ENCODE measurements at regions not wholly inside any gene's neighbourhood (a gene's known extent, or its start where the extent isn't known, plus 50 kb on each side); places are given as distances from the start of the nearest gene placed in this dataset.

DNA sequence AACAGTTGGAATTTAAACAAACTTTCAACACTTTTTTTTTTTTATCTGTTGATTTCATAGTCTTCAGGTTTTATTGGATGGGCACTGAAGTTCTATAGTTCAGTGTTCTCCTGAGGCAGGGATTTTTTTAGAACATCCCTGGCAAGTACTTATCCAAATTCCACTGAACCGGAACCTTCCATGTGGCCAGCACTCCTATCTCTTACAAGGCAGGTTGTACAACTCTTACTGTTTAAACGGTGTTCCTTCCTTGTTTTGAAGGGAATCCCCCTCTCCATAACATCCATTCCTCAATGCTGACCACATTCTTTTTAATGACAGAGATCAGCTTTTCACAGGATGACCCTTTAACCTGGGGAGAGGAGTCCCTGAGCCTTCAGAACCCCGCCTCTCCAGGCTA is 238.9 kb upstream of the CTBP2 start:
- Mint-ChIP-seq H3K27me3 (ENCODE audit: unreplicated experiment) (no peaks in the 10 kb centered on the region), H3K4me1 (ENCODE audit: low read depth, unreplicated experiment) (no peaks in the 10 kb centered on the region), H3K4me3 (ENCODE audit: unreplicated experiment) (no peak overlapping the region), H3K36me3 (ENCODE audit: unreplicated experiment) (no peaks in the 10 kb centered on the region), H3K9me3 (ENCODE audit: unreplicated experiment) (no peaks in the 10 kb centered on the region), H3K27ac (ENCODE audit: unreplicated experiment) (no peak overlapping the region)
- TF ChIP-seq, protein P1, sequence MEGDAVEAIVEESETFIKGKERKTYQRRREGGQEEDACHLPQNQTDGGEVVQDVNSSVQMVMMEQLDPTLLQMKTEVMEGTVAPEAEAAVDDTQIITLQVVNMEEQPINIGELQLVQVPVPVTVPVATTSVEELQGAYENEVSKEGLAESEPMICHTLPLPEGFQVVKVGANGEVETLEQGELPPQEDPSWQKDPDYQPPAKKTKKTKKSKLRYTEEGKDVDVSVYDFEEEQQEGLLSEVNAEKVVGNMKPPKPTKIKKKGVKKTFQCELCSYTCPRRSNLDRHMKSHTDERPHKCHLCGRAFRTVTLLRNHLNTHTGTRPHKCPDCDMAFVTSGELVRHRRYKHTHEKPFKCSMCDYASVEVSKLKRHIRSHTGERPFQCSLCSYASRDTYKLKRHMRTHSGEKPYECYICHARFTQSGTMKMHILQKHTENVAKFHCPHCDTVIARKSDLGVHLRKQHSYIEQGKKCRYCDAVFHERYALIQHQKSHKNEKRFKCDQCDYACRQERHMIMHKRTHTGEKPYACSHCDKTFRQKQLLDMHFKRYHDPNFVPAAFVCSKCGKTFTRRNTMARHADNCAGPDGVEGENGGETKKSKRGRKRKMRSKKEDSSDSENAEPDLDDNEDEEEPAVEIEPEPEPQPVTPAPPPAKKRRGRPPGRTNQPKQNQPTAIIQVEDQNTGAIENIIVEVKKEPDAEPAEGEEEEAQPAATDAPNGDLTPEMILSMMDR (IDR thresholded peaks at IDR 0.05; ENCODE audit: partially characterized antibody, unreplicated experiment) = no peak
- DNase-seq = no peak

DNA sequence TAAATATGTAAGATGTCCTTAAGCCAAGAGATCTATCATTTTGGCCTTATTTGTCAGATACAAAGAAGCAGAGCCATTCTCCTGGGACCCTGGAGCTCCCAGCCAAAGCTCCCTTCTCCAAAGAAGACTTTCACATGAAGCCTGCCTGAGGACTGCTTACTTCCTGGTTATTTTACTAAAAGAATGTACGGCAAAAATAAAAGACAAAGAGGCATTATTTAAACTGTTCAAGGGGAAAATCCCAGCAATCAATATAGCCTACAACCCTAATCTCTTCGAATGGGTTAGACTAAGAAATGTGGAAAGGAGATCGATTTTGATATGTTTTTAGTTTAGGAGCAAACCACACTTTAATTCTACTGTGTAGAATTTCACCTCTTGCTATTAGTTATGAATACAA is 237.9 kb upstream of the CTBP2 start:
- Mint-ChIP-seq H3K9me3 (ENCODE audit: unreplicated experiment) (no peaks in the 10 kb centered on the region), H3K27me3 (ENCODE audit: unreplicated experiment) (no peaks in the 10 kb centered on the region), H3K4me3 (ENCODE audit: unreplicated experiment) (no peak overlapping the region), H3K4me1 (ENCODE audit: low read depth, unreplicated experiment) (no peaks in the 10 kb centered on the region), H3K36me3 (ENCODE audit: unreplicated experiment) (no peaks in the 10 kb centered on the region), H3K27ac (ENCODE audit: unreplicated experiment) (no peak overlapping the region)
- no peak for DNase-seq
- TF ChIP-seq, protein P1 (IDR thresholded peaks at IDR 0.05; ENCODE audit: partially characterized antibody, unreplicated experiment) = no peak

DNA sequence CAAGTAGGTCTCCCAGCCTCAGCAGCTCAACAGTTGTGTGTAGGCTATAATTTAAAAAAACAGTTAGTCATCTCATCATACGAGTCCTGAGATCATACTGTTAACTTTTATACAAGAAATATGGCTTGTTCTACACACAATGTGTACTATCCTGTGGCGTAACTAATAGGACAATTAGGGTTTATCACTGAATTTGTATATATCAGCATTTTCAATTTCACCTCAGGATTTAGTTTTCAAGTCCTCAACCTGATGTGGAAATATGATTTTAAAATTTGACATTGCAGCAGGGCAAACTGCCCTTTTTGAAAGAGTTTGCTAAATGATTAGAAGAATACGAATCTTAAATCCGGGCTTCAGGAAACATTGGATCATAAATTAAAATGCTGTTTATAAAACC is 237.2 kb upstream of the CTBP2 start:
- H3K9me3 Mint-ChIP-seq (ENCODE audit: unreplicated experiment) = no peaks in the 10 kb centered on the region
- TF ChIP-seq, protein P1 (IDR thresholded peaks at IDR 0.05; ENCODE audit: partially characterized antibody, unreplicated experiment) = no peak
- H3K27me3 Mint-ChIP-seq (ENCODE audit: unreplicated experiment) = no peaks in the 10 kb centered on the region
- H3K27ac Mint-ChIP-seq (ENCODE audit: unreplicated experiment) = no peak overlapping the region
- no peaks in the 10 kb centered on the region for H3K36me3 Mint-ChIP-seq (ENCODE audit: unreplicated experiment)
- H3K4me3 Mint-ChIP-seq (ENCODE audit: unreplicated experiment) = no peak overlapping the region
- H3K4me1 Mint-ChIP-seq (ENCODE audit: low read depth, unreplicated experiment) = no peaks in the 10 kb centered on the region
- DNase-seq = no peak

DNA sequence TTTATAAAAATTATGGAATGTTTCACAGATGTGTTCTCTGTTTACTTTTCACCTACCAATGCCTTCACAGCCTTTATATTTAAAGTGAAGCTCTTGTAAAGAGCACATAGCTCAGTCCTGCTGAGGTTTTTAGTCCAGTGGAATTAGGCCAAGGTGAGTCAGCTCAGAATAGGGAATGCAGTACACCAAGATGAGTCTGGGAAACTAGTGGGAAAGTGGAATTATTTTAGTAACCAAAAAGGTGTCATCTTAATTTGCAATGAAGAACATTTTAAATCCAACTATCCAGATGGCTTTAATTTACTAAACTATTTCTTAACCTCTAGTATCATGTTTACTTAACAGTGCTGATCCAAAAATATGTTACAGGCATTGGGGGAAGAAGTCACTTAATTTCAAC is 236.3 kb upstream of the CTBP2 start:
- Mint-ChIP-seq H3K4me1 (ENCODE audit: low read depth, unreplicated experiment) (no peaks in the 10 kb centered on the region), H3K9me3 (ENCODE audit: unreplicated experiment) (no peaks in the 10 kb centered on the region), H3K36me3 (ENCODE audit: unreplicated experiment) (no peaks in the 10 kb centered on the region), H3K27me3 (ENCODE audit: unreplicated experiment) (no peaks in the 10 kb centered on the region), H3K4me3 (ENCODE audit: unreplicated experiment) (no peak overlapping the region), H3K27ac (ENCODE audit: unreplicated experiment) (no peak overlapping the region)
- TF ChIP-seq, protein P1 (IDR thresholded peaks at IDR 0.05; ENCODE audit: partially characterized antibody, unreplicated experiment) = no peak
- DNase-seq = no peak

DNA sequence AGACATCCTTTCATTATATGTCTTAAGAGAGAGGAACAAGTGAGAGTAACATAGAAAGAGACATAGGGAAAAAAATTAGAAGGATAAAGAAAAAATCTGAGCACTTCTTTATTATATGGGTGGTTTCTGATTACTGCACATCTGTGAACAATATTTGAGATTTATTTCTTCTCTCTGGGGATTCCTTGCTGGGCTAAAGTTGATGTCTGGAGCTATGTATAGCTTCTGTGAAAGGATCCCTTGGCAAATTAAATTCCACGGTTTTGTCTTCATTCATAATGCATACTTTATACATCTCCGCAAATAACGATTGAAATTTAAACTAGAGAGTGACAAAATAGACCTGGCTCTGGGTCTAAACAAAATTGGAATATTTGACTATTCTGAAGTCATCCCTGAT is 232.2 kb upstream of the CTBP2 start:
- no peaks in the 10 kb centered on the region for H3K27me3 Mint-ChIP-seq (ENCODE audit: unreplicated experiment)
- H3K4me1 Mint-ChIP-seq (ENCODE audit: low read depth, unreplicated experiment) = no peaks in the 10 kb centered on the region
- no peak overlapping the region for H3K27ac Mint-ChIP-seq (ENCODE audit: unreplicated experiment)
- peaks cover 1% of the 10 kb centered on the region for H3K9me3 Mint-ChIP-seq (ENCODE audit: unreplicated experiment)
- H3K36me3 Mint-ChIP-seq (ENCODE audit: unreplicated experiment) = peaks cover 5% of the 10 kb centered on the region
- no peak overlapping the region for H3K4me3 Mint-ChIP-seq (ENCODE audit: unreplicated experiment)
- DNase-seq = no peak
- TF ChIP-seq, protein P1 (IDR thresholded peaks at IDR 0.05; ENCODE audit: partially characterized antibody, unreplicated experiment) = no peak

Data from glutamatergic neuron (in vitro differentiated cells).